HEK293T (cell line): ENCODE measurements at regions not wholly inside any gene's neighbourhood (a gene's known extent, or its start where the extent isn't known, plus 50 kb on each side); places are given as distances from the start of the nearest gene placed in this dataset.

ENCODE experiments used
- ARNT ChIP-seq: fragments of 450-650 bp; IDR thresholded peaks from 2 replicates; pipeline ENCODE4 v1.6.1; 2017; ENCODE audit warnings: mild to moderate bottlenecking
- BHLHE40 ChIP-seq: fragments of 450-650 bp; IDR thresholded peaks from 2 replicates; pipeline ENCODE4 v1.6.1; 2016; ENCODE audit warnings: mild to moderate bottlenecking, moderate library complexity, borderline replicate concordance
- CTBP1 ChIP-seq: fragments of 450-650 bp; IDR thresholded peaks from 2 replicates; pipeline ENCODE4 v1.6.1; 2016; ENCODE audit warnings: borderline replicate concordance
- FOXA1 ChIP-seq: fragments of 450-650 bp; IDR thresholded peaks from 2 replicates; pipeline ENCODE4 v1.6.1; 2016; ENCODE audit warnings: mild to moderate bottlenecking
- FOXK2 ChIP-seq: fragments of 450-650 bp; IDR thresholded peaks from 2 replicates; pipeline ENCODE4 v1.6.1; 2016; ENCODE audit warnings: mild to moderate bottlenecking
- FOXM1 ChIP-seq: fragments of 450-650 bp; IDR thresholded peaks from 2 replicates; pipeline ENCODE4 v1.6.1; 2017; ENCODE audit warnings: mild to moderate bottlenecking, borderline replicate concordance
- HDGF ChIP-seq: fragments of 450-650 bp; IDR thresholded peaks from 2 replicates; pipeline ENCODE4 v1.6.1; 2017; ENCODE audit warnings: antibody characterized with exemption, borderline replicate concordance
- L3MBTL2 ChIP-seq: fragments of 450-650 bp; conservative IDR thresholded peaks from 2 replicates; pipeline ENCODE4 v1.6.1; 2016; ENCODE audit warnings: mild to moderate bottlenecking
- LEF1 ChIP-seq: fragments of 450-650 bp; IDR thresholded peaks from 2 replicates; pipeline ENCODE4 v1.6.1; 2017; ENCODE audit warnings: mild to moderate bottlenecking, borderline replicate concordance
- NFRKB ChIP-seq: fragments of 450-650 bp; IDR thresholded peaks from 2 replicates; pipeline ENCODE4 v1.6.1; 2016; ENCODE audit warnings: mild to moderate bottlenecking, moderate library complexity
- SP1 ChIP-seq: fragments of 450-650 bp; IDR thresholded peaks from 2 replicates; pipeline ENCODE4 v1.6.1; 2017
- SUZ12 ChIP-seq: fragments of 450-650 bp; IDR thresholded peaks from 2 replicates; pipeline ENCODE4 v1.6.1; 2016; ENCODE audit warnings: mild to moderate bottlenecking
- TARDBP ChIP-seq: fragments of 450-650 bp; IDR thresholded peaks from 2 replicates; pipeline ENCODE4 v1.6.1; 2016
- ZNF384 ChIP-seq: fragments of 450-650 bp; IDR thresholded peaks from 2 replicates; pipeline ENCODE4 v1.6.1; 2016

DNA sequence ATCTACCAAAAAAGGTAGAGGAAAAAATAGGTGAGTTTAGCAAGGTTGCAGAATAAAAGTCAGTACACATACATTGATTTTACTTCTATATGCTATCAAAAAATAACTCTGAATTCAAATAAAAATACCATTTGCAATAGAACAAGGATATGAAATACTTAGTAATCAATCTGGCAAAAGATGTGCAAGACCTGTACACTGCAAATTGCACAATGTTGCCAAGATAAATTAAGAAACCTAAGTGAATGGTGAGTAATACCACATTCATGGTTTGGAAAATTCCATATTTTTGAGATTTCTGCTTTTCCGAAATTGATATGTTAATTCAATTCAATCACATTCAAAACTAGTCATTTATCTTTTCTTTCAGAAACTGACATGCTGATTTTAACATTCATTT, 464.8 kb downstream of the EPHA3 start:
- no peak for TF ChIP-seq FOXK2
- no peak for TF ChIP-seq FOXM1
- no peak for TF ChIP-seq ZNF384
- TF ChIP-seq FOXA1 = no peak
- no peak for TF ChIP-seq BHLHE40
- TF ChIP-seq SUZ12 = no peak
- no peak for TF ChIP-seq SP1
- TF ChIP-seq ARNT = no peak
- TF ChIP-seq NFRKB = no peak
- no peak for TF ChIP-seq TARDBP
- no peak for TF ChIP-seq CTBP1
- TF ChIP-seq L3MBTL2 = no peak
- no peak for TF ChIP-seq LEF1
- no peak for TF ChIP-seq HDGF
